Hematopoietic multipotent progenitor cell treated with erythropoietin and hydrocortisone succinate and interleukin-3 and kit ligand, for 15 days (in vitro differentiated cells): ENCODE measurements at regions not wholly inside any gene's neighbourhood (a gene's known extent, or its start where the extent isn't known, plus 50 kb on each side); places are given as distances from the start of the nearest gene placed in this dataset.
"Not testable (repeated sequence)": the region's sequence is repeated elsewhere in the genome, so short reads cannot be mapped to it uniquely, and the experiment has no call there.

Source experiments
- DNase-seq: peaks from one replicate; pipeline ENCODE4 v3.0.0-alpha.2; 2015; ENCODE audit warnings: low spot score

DNA sequence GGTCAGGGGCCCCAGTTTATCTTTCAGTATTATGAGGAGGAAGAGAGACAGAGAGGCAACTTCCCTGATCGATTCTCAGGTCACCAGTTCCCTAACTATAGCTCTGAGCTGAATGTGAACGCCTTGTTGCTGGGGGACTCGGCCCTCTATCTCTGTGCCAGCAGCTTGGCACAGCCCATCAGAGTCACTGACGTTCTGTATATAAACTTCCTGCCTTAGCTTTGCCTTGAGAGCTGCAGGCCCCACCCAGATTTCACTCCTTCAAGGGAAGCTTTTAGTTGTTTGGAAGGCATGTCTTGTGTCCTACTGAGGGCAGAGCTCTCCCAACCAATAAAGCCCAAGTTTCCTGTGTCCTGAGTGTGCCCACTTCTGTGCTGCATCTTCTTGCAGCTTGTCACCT is 242.5 kb upstream of the PRSS58 start:
- DNase-seq = no peak

DNA sequence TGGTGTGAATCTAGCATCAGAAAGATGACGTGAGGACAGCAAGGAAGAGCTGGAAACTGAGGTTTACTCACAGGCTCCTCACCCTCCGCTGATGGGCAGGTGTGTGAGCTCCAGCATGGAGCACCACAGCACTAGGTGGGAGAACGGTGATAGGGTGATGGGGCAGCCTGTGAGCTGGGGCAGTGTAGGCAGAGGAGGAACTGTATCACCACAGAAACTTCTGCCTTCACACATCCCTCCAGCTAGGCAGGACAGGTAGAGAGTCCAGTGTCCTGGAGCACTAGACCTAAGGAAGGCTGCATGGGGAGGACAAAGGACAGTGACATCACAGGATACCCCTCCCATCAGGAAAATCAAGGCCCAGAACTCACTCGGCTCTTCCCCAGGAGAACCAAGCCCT is 241.8 kb upstream of the PRSS58 start:
- no peak for DNase-seq

DNA sequence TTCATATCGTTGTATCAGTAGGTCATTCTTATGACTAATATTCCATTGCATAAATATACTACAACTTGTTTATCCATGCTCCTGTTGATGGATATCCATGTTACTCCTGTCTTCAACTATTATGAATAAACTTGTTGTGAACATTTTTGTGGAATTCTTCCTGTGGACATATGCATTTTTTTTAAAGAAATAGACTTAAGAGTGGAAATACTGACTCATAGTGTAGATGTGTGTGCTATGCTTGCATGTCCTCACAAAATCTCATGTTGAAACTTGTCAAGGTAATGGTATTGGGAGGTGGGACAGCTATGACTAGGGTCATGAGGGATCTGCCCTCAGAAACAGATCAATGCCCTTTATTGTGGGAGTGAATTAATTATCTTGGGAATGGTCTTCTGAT is 240.5 kb upstream of the PRSS58 start:
- DNase-seq = no peak

DNA sequence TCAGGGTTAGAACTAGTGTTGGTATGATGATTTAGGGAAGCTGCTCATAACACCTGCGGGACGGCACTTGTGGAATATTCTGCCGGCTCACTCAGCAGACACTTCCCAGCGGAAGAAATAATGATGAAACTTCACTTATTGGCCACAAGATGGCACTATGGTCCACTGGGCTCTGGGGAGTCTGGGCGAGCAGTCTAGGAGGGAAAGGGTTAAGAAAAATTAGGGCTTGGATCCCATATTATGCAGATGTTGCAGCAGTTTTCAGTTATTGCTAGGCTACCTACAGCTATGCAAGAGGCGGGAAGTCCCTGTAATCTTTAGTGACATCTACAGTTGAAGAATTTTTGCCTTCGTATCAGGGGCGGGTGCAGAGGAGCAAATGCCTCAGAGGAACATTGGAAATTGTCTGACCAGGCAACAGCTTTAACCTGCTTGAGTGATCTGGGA is 238.7 kb upstream of the PRSS58 start:
- peak; percentile 57 for DNase-seq

DNA sequence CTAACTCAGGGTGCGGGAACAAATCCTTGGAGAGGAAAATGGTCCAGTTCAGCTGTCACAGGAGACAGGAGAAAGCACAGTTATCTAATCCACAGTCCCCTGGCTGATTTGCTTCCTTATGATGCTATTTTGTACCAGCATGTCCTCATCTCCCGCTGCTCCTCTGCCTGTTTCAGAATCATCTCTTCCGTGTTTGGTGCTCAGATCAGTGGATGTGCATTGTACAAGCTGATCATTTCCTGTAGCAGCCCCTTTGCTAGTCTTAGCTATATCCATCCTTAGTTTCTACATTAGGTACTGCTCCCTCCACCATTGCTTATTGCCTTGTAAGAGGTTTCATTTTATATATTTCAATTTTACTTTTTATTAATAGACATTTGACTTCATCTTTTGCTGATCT is 238.0 kb upstream of the PRSS58 start:
- DNase-seq = not testable (repeated sequence)

DNA sequence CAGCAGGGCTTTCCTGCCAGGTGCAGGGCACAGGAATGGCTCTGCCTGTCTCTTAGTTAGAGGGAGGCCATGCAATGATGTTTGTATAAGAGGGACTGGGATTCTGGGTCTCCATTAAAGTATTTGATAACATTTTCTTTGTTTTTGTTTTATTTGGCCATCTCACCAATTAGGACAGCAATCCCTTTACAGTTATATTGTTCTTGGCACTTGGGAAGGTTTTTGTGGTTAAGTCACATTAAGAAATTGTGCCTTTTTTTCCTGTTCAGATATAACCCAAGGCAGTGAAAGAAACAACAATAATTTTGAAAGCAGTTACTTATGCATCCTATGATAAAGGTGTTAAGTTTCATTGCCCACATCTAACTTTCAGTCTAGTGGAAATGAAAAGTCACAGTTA is 237.4 kb upstream of the PRSS58 start:
- not testable (repeated sequence) for DNase-seq

DNA sequence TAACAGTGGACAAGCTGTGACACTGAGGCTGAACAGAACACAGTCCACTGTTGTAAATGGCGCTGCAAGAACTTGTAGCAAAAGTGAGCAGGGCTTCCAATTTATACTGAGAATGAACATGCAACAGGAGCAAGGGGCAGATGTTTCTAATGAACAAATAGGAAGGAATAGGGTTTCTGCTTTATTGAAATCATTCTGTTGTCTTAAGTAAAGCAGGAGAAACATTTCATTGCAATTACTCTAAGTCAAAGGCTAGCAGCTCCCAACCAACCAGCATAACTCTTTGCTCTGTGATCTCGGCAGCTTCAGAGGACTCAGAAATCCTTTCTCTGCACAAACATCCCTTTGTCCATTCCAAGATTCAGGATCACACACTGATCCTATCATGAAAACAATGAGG is 236.2 kb upstream of the PRSS58 start:
- DNase-seq = no peak

DNA sequence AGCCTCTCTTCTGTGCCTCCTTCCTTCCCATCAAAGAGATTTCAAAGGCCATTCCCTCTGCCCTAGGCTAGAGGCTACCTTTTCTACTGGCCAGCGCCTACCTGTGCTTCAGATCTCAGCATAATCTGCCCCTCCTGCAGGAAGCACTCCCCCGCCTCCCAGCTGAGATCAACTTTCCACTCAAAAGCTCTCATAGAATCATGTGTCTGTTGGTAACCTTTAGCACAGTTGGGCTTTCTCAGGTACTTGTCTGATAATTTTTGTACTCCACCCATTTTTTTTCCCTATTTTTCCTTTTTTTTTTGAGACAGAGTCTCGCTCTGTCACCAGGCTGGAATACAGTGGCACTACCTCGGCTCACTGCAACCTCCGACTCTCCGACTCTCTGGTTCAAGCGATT is 231.0 kb upstream of the PRSS58 start:
- no peak for DNase-seq

DNA sequence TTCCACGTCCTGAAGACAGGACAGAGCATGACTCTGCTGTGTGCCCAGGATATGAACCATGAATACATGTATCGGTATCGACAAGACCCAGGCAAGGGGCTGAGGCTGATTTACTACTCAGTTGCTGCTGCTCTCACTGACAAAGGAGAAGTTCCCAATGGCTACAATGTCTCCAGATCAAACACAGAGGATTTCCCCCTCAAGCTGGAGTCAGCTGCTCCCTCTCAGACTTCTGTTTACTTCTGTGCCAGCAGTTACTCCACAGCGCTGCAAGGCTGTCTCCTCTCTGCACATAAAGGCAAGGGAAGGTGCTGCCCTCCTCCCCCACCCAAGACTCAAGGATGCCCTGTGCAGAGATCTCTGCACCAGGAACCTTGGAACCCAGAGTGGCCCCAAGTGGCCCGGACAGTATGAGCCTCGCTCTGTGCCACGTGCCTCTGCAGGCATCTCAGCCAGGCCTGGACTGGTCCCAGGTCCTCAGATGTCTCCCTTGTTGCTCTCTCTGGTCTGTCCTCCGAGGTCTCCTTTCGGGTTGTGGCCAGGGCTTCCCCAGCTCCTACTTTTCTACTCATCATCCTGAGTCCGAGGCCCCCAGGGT is 230.3 kb upstream of the PRSS58 start:
- no peak for DNase-seq

DNA sequence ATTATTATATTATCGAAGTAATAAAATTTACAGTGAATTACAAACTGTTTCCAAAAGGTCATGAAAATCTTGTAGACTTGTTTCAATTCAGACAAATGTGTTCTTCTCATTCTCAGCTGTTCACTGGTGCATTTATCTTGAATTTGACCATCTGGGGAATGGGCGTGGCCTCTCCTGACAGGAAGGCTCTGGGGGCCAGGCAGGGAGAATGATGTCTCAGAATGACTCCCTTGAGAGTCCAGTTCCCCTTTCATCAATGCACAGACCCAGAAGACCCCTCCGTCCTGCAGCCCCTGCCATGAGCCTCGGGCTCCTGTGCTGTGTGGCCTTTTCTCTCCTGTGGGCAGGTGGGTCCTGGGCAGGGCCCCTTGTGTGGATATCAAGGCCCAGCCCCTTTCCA is 229.7 kb upstream of the PRSS58 start:
- not testable (repeated sequence) for DNase-seq

DNA sequence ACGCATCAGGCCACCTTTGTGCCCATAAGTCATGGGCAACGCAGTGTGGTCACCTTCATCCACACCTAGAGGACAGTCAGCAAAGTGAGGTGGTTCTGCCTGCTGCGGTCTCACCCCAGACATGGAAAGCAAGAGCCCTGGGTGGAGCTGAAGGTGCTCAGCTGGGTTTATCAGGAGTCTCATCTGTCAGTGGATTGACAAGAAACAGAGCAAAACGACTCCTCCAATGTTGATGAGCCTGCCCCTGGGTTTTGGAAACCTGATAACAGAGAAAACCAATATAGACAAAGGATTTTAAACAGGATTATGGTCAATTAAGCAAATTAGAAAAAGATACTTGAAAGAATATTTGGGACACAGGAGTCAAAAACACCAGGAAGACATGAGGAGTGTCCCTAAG is 229.3 kb upstream of the PRSS58 start:
- DNase-seq = no peak

DNA sequence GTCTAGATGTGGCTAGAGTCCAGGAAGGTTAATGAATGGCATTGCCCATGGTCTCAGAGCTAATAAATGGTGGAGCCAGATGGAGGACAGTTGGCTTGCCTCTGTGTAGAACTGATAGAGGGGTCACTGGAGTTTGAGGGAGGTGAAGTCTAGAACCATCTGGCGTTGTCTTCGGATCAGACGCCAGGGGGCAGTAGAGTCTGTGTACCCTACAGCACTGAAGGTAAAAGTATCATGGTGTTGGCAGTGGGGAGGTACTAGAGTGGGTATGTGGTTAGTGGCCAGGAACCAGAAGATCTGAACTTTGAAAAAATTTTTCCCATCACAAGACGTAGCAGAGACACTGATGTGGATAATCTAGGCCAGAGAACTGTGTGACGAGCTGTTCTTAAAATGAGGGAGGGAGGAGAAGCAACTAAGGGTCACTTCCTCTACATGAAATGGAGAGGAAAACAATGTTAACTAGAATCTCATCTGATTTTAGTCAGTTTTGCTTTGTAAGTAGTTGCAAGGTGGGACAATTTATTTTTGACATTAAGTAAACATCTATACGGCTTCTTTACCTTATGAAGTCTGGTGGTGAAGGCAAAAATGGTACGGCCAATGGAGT is 227.9 kb upstream of the PRSS58 start:
- DNase-seq = peak; percentile 33

DNA sequence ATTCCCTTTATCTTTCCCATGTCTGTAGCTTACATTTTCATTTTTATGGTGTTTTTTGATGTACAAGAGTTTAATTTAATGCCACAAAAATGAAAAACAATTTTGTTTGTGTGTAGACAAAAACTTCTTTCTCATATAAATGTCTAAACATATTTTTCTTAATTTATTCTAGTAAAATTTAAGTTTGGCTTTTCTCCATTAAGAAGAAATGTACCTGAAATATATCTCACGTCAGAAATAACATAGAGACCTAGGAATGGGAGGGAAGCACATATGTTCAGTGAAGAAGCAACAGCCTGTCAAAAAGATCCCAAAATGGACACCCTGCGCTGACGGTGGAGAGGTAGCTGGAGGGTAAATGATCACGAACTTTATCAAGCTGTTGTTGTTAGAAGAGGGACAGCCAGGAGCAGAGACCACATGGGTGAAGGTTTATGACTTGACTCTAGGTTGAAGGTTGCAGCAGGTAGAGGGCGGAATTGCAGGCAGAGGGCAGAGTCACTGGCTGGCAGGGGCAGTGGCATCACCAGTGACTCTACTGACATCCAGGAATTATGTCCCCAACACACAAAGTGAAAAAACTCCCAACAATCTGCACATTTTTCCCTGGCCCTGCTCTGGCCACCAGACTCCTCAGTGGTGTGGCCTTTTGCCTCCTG is 225.9 kb upstream of the PRSS58 start:
- no peak for DNase-seq

DNA sequence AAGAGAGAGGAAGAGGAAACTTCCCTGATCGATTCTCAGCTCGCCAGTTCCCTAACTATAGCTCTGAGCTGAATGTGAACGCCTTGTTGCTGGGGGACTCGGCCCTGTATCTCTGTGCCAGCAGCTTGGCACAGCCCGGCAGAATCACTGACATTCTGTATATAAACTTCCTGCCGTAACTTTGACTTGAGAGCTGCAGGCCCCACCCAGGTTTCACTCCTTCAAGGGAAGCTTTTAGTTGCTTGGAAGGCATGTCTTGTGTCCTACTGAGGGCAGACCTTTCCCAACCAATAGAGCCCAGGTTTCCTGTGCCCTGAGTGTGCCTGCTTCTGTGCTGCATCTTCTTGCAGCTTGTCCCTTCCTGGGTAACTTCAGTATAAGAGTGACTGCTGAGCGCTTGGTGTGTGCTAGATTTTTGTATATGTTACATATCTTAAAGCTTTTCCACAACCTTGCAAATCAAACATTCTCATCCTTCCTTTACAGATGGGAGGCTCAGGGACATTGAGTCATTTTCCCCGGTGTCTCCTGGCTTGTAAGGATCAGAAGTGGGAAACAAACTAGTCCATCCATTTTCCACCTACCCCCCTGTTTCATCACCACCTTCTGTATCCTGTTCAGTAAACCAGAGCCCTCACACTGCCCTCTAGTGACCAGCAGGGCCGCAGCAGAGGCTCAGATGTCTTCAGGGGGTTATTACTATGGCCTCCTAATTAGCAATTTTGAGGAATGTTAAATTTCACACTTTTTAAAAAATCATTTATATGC is 225.2 kb upstream of the PRSS58 start:
- peak; percentile 45 for DNase-seq

DNA sequence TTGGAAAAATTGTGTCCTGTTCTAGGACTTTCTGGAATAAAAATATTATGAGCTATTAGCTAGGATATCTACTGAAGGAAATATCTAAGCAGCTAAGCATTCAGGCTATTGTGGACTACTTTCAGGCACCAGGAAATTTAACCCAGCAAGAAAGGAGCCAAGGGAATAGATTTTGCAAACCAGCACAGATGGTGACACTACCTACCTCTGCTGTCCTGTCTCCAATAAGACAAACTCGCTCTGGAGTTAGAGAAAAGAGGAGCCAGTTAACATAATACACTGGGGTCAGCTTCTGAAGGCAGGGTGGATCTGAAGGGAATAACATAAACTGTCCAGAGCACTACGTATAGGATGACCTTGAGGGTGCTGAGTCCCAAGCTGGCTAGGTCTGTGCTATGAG is 223.7 kb upstream of the PRSS58 start:
- no peak for DNase-seq

DNA sequence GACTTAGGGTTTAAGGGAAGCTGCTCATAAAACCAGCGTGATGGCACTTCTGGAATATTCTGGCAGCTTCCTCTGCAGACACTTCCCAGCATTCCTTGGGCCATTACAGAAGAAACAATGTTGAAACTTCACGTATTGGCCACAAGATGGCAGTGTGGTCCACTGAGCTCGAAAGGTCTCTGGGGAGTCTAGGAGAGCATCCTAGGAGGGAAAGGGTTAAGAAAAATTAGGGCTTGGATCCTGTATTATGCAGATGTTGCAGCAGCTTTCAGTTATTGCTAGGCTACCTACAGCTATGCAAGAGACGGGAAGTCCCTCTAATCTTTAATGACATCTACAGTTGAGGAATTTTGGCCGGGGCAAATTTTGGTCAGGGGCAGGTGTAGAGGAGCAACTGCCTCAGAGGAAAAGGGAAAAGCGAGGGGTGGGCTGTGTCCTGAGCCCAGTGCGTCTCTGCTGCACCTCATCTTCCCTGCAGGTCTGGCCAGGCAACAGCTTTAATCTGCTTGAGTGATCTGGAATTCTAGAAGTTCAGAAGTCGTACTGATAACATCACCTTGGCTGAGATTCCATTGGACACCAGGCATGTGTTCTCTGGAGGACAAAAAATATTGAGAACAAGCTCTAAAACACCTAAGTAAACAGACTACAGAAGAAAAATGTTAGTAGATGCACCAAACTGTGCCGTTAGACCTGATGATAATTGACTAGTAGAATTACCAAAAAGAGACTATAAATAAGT is 220.8 kb upstream of the PRSS58 start:
- peak; percentile 65 for DNase-seq

DNA sequence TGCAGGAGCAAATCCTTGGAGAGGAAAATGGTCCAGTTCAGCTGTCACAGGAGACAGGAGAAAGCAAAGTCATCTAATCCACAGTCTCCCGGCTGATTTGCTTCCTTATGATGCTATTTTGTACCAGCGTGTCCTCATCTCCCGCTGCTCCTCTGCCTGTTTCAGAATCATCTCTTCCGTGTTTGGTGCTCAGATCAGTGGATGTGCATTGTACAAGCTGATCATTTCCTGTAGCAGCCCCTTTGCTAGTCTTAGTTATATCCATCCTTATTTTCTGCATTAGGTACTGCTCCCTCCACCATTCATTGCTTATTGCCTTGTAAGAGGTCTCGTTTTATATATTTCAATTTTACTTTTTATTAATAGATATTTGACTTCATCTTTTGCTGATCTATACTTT is 219.9 kb upstream of the PRSS58 start:
- not testable (repeated sequence) for DNase-seq

DNA sequence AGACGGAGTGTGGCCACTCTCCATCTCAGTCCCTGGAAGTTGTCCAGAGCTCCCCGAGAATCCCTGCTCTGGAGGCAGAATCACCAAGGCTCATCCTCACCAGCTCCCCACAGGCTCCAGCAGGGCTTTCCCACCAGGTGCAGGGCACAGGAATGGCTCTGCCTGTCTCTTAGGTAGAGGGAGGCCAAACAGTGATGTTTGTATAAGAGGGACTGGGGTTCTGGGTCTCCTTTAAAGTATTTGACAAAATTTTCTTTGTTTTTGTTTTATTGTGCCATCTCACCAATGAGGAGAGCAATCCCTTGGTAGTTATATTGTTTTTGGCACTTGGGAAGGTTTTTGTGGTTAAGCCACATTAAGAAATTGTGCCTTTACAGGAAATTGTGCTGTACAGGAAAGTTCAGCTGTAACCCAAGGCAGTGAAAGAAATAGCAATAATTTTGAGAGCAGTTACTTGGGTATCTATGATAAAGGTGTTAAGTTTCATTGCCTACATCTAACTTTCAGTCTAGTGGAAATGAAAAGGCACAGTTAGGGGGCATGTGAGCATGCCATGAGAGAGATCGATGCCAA is 219.3 kb upstream of the PRSS58 start:
- no peak for DNase-seq

DNA sequence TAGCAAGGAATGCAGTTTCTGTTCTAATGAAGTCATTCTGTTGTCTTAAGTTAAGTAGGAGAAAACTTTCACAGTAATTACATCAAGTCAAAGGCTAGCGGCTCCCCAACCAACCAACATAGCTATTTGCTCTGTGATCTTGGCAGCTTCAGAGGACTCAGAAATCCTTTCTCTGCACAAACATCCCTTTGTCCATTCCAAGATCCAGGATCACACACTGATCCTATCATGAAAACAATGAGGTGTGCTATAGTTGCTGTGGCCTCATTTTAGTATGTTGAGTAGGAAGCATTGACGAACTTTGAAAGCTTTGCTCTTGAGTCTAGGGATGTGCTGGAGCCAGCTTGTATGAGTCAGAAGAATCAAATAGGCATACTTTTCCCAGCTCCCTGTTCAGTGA is 218.2 kb upstream of the PRSS58 start:
- no peak for DNase-seq

DNA sequence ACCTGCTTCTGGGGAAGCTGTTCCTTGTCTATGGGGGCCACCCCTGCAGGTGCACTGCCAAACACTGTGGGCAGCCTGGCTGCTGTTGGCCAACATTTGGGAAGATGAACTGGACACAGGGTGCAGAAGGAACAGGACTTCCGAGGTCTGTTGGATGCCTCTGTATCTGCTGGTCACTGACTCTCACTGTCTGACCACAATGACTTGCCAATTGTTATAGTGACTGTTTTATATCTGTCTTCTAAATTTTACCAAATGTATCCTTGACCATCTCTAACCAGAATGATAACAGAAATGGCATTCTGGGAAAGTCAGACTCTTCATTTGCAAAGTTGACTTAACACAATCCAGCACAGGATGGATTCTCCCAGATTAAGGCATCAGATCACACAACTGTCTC is 214.0 kb upstream of the PRSS58 start:
- no peak for DNase-seq

DNA sequence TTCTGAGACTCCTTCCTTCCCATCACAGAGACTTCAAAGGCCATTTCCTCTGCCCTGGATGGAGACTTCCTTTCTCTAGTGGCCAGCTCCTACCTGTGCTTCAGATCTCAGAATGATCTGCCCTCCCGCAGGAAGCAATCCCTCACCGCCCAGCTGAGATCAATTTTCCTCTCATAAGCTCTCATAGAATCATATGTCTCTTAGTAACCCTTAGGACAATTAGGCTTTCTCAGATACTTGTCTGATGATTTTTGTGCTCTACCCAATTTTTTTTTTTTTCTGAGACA is 212.6 kb upstream of the PRSS58 start:
- no peak for DNase-seq
